ENCODE measurements at regions not wholly inside any gene's neighbourhood (a gene's known extent, or its start where the extent isn't known, plus 50 kb on each side); places are given as distances from the start of the nearest gene placed in this dataset.

DNA sequence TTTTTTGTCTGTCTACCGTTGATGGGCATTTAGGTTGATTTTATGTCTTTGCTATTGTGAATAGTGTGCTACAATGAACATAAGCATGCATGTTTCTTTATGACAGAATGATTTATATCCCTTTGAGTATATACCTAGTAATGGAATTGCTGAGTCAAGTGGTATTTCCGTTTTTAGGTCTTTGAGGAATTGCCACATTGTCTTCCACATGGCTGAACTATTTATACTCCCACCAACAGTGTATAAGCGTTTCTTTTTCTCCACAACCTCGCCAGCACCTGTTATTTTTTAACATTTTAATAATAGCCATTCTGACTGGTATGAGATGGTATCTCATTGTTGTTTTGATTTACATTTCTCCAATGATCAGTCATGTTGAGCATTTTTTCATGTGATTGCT is 89.6 kb upstream of the GALNT15 start:
- H3K27me3 ChIP-seq: no peaks in the 10 kb centered on the region
- WGBS, 2 donors: 57 to 61% methylated on average over 4 of the region's 4 CpGs
- TF ChIP-seq POLR2A (IDR thresholded peaks at IDR 0.05) (no peak), CTCF (IDR thresholded peaks at IDR 0.05) (no peak)
- intact Hi-C loops (cut with DNase I; ENCODE audit: low total_unique reads): no loop called here
- H3K27ac ChIP-seq: no peak overlapping the region
- DNase-seq: no peak
- H3K36me3 ChIP-seq (ENCODE audit: low read depth, missing control alignments): no peaks in the 10 kb centered on the region
- no peak overlapping the region for H3K4me3 ChIP-seq
- peaks cover 11% of the 10 kb centered on the region for H3K4me1 ChIP-seq
- no peaks in the 10 kb centered on the region for H3K9me3 ChIP-seq

GRCh38 chr3:16085410-16085809 is 89.1 kb upstream of the GALNT15 start:
- Histone ChIP-seq H3K27me3 (no peaks in the 10 kb centered on the region), H3K27ac (peak overlapping the region in 1 of 2 donors; percentile 46), H3K4me1 (peaks cover 11% of the 10 kb centered on the region), H3K9me3 (no peaks in the 10 kb centered on the region), H3K36me3 (ENCODE audit: low read depth, missing control alignments) (no peaks in the 10 kb centered on the region), H3K4me3 (no peak overlapping the region)
- DNase-seq: no peak
- 34 to 41% methylated on average over 4 of the region's 4 CpGs for WGBS, 2 donors
- TF ChIP-seq POLR2A (IDR thresholded peaks at IDR 0.05): no peak
- no peak for TF ChIP-seq CTCF (IDR thresholded peaks at IDR 0.05)
- intact Hi-C loops (cut with DNase I; ENCODE audit: low total_unique reads): no loop called here

GRCh38 chr3:16085884-16086608 is 88.4 kb upstream of the GALNT15 start:
- peaks cover 11% of the 10 kb centered on the region for H3K4me1 ChIP-seq
- intact Hi-C loops (cut with DNase I; ENCODE audit: low total_unique reads): no loop called here
- H3K36me3 ChIP-seq (ENCODE audit: low read depth, missing control alignments): no peaks in the 10 kb centered on the region
- no peaks in the 10 kb centered on the region for H3K27me3 ChIP-seq
- H3K4me3 ChIP-seq: no peak overlapping the region
- H3K27ac ChIP-seq: peak overlapping the region in 1 of 2 donors; percentile 46
- DNase-seq: peak; percentile 80
- no peaks in the 10 kb centered on the region for H3K9me3 ChIP-seq
- no peak for TF ChIP-seq CTCF (IDR thresholded peaks at IDR 0.05)
- TF ChIP-seq POLR2A (IDR thresholded peaks at IDR 0.05): no peak
- WGBS, 2 donors: 66 to 76% methylated on average over 13 of the region's 13 CpGs

- Histone ChIP-seq H3K27me3 (no peaks in the 10 kb centered on the region), H3K27ac (no peak overlapping the region), H3K4me1 (peaks cover 11% of the 10 kb centered on the region), H3K4me3 (no peak overlapping the region), H3K36me3 (ENCODE audit: low read depth, missing control alignments) (no peaks in the 10 kb centered on the region), H3K9me3 (no peaks in the 10 kb centered on the region)
- WGBS, 2 donors: 56 to 67% methylated on average over 1 of the region's 1 CpG
- TF ChIP-seq POLR2A (IDR thresholded peaks at IDR 0.05): no peak
- intact Hi-C loops (cut with DNase I; ENCODE audit: low total_unique reads): no loop called here
- no peak for DNase-seq
These were observed 87.8 kb upstream of the GALNT15 start for GRCh38 chr3:16086690-16087089.

- DNase-seq: no peak
- intact Hi-C loops (cut with DNase I; ENCODE audit: low total_unique reads): no loop called here
- Histone ChIP-seq H3K4me1 (peaks cover 16% of the 10 kb centered on the region), H3K27me3 (no peaks in the 10 kb centered on the region), H3K27ac (no peak overlapping the region), H3K4me3 (no peak overlapping the region), H3K9me3 (no peaks in the 10 kb centered on the region), H3K36me3 (ENCODE audit: low read depth, missing control alignments) (no peaks in the 10 kb centered on the region)
- TF ChIP-seq POLR2A (IDR thresholded peaks at IDR 0.05) (no peak), CTCF (IDR thresholded peaks at IDR 0.05) (no peak)
- 86 to 89% methylated on average over 1 of the region's 1 CpG for WGBS, 2 donors
These were observed 86.0 kb upstream of the GALNT15 start for GRCh38 chr3:16088496-16088895.
